ENCODE measurements at regions not wholly inside any gene's neighbourhood (a gene's known extent, or its start where the extent isn't known, plus 50 kb on each side); places are given as distances from the start of the nearest gene placed in this dataset.

DNA sequence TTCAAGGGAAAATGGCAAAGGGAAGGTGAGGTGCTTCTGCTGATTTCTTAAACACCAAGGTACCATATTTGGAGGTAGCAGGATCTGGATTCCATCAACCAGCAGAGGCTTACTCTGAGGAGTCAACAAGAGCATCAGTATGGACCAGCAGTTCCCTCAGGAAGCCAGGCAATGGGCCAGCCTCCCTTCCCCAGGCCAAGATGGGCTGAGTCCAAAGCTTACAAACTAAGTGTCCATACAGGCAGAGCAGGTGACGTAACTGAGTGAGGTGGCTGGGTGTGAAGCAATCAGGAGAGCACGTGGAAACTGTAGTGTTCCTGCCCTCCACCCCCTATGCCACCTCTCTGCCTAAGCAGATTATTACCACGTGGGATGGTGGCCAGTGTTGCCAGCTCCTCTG lies 134.2 kb upstream of the HNRNPA3 start:
- TF ChIP-seq, protein P1, sequence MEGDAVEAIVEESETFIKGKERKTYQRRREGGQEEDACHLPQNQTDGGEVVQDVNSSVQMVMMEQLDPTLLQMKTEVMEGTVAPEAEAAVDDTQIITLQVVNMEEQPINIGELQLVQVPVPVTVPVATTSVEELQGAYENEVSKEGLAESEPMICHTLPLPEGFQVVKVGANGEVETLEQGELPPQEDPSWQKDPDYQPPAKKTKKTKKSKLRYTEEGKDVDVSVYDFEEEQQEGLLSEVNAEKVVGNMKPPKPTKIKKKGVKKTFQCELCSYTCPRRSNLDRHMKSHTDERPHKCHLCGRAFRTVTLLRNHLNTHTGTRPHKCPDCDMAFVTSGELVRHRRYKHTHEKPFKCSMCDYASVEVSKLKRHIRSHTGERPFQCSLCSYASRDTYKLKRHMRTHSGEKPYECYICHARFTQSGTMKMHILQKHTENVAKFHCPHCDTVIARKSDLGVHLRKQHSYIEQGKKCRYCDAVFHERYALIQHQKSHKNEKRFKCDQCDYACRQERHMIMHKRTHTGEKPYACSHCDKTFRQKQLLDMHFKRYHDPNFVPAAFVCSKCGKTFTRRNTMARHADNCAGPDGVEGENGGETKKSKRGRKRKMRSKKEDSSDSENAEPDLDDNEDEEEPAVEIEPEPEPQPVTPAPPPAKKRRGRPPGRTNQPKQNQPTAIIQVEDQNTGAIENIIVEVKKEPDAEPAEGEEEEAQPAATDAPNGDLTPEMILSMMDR (conservative IDR thresholded peaks at IDR 0.05; ENCODE audit: low read length): no peak
- no peak for TF ChIP-seq EZH2phosphoT487 (IDR thresholded peaks at IDR 0.05; ENCODE audit: borderline replicate concordance, low read depth, low read length)
